Spinal cord (tissue), 9 donors: ENCODE measurements at regions not wholly inside any gene's neighbourhood (a gene's known extent, or its start where the extent isn't known, plus 50 kb on each side); places are given as distances from the start of the nearest gene placed in this dataset.

Experiments used
- DNase-seq, 6 donors: peaks; one replicate each; pipeline versions ENCODE4 v3.0.0 to v3.0.0-alpha.2; 2013 to 2015; ENCODE audit warnings: low spot score in 6 of 6, low read depth in 4 of 6
- H3K27ac ChIP-seq: one replicate; pipeline ENCODE4 v1.5.1; 2013; ENCODE audit warnings: low read depth, low read length, control low read depth
- H3K27me3 ChIP-seq: one replicate; pipeline ENCODE4 v1.6.1; 2013; ENCODE audit warnings: low read length; ENCODE audit not compliant: control insufficient read depth, insufficient read depth
- H3K36me3 ChIP-seq: one replicate; pipeline ENCODE4 v1.6.1; 2013; ENCODE audit warnings: low read length; ENCODE audit not compliant: control insufficient read depth, insufficient read depth
- H3K4me1 ChIP-seq: one replicate; pipeline ENCODE4 v1.6.1; 2013; ENCODE audit warnings: low read length; ENCODE audit not compliant: control insufficient read depth, insufficient read depth
- H3K4me3 ChIP-seq: one replicate; pipeline ENCODE4 v1.5.1; 2013; ENCODE audit warnings: low read depth, low read length, control low read depth
- H3K9me3 ChIP-seq: one replicate; pipeline ENCODE4 v1.6.1; 2013; ENCODE audit warnings: low read length; ENCODE audit not compliant: control insufficient read depth, insufficient read depth
- WGBS: methylation state at CpG from one replicate; pipeline ENCODE4 v1.1.5; 2013; ENCODE audit warnings: missing lambda C conversion rate; ENCODE audit not compliant: insufficient coverage; 5-methylcytosine and 5-hydroxymethylcytosine counted together
- donor health status: healthy.

DNA sequence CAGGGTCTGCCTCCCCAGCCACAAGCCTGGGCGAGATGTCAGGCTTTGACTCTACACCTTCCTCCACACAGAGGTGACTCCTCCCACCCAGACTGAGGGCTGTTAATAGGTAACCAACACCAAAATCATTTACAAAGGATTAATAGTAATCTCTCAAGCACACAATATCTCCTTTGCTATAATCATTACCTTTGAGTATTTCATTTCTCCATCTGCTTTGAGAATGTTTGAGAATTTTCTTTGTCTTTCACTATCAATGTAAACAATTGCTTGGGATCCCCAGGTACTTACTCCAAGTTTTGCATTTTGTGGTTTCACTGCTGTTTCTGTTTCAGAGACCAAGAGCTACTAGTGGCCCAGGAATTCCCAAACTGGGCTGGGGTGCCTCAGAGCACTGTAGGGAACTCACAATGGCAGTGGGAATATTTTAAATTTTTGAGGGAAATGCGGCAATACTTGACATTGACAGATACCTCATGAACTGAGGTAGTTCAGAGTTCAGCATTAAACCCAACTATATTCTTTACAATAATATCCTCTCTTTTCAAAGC lies 166.4 kb upstream of the MGAT5 start:
- no peak overlapping the region for H3K27ac ChIP-seq
- H3K4me1 ChIP-seq = peaks cover 6% of the 10 kb centered on the region
- no peak overlapping the region for H3K4me3 ChIP-seq
- no peaks in the 10 kb centered on the region for H3K27me3 ChIP-seq
- H3K36me3 ChIP-seq = no peaks in the 10 kb centered on the region
- WGBS = 71% methylated on average over 1 of the region's 2 CpGs
- H3K9me3 ChIP-seq = no peaks in the 10 kb centered on the region
- DNase-seq = no peak

DNA sequence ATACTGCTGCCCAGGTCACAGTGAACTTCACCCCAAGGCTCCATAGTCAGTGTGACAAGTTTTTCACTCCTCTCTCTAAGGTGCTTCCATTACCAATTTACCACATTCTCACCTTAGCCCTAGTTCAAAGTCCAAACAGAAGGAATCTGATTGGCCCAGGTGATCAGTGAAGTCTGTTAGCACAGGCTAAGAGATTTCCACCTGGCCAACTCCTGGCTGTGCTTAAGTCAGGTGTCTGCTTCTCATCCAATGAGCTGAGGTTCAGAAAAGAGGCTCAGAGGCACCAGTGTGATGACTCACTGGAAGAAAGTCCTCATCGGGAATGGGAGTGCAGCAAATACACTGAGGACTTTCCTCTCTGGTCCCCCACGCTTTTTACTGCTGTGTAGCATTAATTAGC lies 164.4 kb upstream of the MGAT5 start:
- H3K4me3 ChIP-seq = no peak overlapping the region
- H3K4me1 ChIP-seq = no peaks in the 10 kb centered on the region
- no CpG with 5 or more reads among the region's 2 CpGs for WGBS
- H3K27me3 ChIP-seq = no peaks in the 10 kb centered on the region
- no peak for DNase-seq
- no peaks in the 10 kb centered on the region for H3K36me3 ChIP-seq
- H3K27ac ChIP-seq = no peak overlapping the region
- H3K9me3 ChIP-seq = no peaks in the 10 kb centered on the region

DNA sequence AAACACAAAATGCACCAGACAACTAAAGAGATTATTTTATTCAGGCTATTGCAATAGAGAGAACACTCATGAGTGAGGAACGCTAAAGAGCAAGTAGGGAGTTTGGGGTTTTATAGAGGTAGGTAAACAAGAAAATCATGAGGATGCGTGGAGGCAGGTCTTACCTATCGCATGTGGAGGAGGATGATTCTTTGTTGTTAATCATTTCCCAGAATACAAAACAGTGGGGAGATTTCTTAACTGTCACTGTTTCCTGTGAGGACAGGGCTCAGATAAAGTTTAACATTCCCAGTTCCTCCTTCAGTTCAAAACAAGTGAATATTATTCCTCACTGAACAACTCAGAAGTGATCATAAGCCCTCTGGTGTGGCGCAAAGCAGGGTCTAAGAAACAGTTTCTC lies 156.1 kb upstream of the MGAT5 start:
- no CpG with 5 or more reads among the region's 4 CpGs for WGBS
- no peak overlapping the region for H3K4me3 ChIP-seq
- no peak overlapping the region for H3K27ac ChIP-seq
- no peaks in the 10 kb centered on the region for H3K27me3 ChIP-seq
- H3K4me1 ChIP-seq = no peaks in the 10 kb centered on the region
- DNase-seq = no peak
- no peaks in the 10 kb centered on the region for H3K36me3 ChIP-seq
- no peaks in the 10 kb centered on the region for H3K9me3 ChIP-seq

DNA sequence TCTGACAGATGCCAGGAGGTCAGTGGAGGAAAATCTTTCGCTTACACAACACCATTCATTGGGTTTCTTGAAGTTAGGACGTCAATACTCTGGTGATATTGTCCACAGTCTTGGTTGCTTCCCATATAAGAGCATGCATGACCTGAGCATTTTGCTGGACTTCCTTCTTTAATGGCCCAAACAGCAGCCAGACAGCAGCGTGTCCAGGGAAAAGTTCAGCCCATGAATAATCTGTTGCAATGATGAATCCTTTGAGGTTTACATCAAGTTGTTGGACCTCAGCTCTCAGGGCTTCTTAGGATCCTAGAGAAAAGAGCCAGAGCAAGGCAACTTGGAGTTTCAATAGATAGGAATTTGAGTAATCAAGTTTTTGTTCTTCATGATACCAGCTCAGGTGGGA lies 155.6 kb upstream of the MGAT5 start:
- Histone ChIP-seq H3K36me3 (no peaks in the 10 kb centered on the region), H3K27me3 (no peaks in the 10 kb centered on the region), H3K27ac (no peak overlapping the region), H3K4me3 (no peak overlapping the region), H3K9me3 (no peaks in the 10 kb centered on the region), H3K4me1 (no peaks in the 10 kb centered on the region)
- 87% methylated on average over 2 of the region's 3 CpGs for WGBS
- DNase-seq = no peak

DNA sequence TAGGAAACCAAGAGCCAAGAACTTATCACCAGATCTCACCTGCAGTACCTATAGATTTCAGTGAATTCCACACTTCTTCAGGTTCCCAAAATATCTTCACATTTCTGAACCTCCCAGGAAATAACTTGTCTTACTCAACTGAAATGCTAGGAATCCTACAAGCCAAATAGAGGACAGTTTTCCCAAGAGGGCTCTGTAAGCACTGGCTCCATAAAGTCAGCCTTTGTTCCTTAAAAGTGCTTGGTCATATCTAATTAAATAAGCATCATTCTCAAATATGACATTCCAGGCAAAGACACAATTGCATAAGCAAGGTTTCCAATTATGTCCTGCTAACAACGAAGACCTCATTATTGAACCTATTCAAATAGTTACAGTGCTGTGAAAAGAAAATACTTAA lies 154.6 kb upstream of the MGAT5 start:
- WGBS = no CpG with 5 or more reads among the region's 1 CpG
- Histone ChIP-seq H3K27me3 (no peaks in the 10 kb centered on the region), H3K27ac (no peak overlapping the region)

DNA sequence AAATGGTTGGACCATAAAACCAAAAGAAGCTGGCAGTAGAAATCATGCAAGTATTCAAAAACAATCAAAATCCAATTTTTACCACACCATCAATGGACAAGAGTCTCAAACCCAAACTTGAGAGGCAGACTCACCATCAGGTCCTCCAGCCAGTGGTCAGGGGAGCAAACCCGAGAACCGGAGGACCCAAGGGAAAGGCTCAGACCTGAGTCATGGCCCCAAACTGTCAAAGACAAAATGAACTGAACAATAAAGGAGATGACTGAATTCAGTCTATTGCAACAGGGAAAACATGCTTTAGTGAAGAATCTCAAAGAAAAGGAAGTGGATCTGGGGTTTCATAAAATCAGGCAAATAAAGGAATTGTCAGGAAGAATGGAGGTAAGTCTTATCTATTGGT lies 150.7 kb upstream of the MGAT5 start:
- WGBS = 100% methylated on average over 2 of the region's 2 CpGs

More for the DNA sequence above, 154.6 kb upstream of the MGAT5 start:
- no peaks in the 10 kb centered on the region for H3K4me1 ChIP-seq
- DNase-seq = no peak
- H3K4me3 ChIP-seq = no peak overlapping the region
- H3K36me3 ChIP-seq = no peaks in the 10 kb centered on the region
- no peaks in the 10 kb centered on the region for H3K9me3 ChIP-seq

DNA sequence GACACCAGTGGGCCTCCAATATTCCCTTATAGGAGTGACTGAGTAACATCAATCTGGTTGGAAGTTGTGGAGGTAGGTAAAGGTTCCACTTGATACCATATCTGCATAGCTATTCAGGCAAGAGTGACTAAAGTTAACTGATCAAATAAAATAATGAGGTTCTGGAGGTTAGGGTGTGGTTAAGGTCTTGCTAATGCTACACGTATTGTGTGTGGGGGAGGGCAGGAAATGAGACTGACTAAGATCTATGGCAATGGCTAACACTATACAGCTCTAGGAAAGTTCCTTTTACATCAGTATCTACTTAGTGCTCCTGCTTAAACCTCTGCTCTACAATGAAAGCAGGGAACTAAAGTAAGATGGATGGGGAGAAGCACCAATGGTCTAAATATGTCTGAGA lies 149.1 kb upstream of the MGAT5 start:
- Histone ChIP-seq H3K4me1 (no peaks in the 10 kb centered on the region), H3K27ac (no peak overlapping the region), H3K27me3 (no peaks in the 10 kb centered on the region), H3K9me3 (no peaks in the 10 kb centered on the region), H3K4me3 (no peak overlapping the region), H3K36me3 (no peaks in the 10 kb centered on the region)
- no peak for DNase-seq
- no CpG with 5 or more reads among the region's 1 CpG for WGBS

More for the DNA sequence above, 150.7 kb upstream of the MGAT5 start:
- no peaks in the 10 kb centered on the region for H3K27me3 ChIP-seq
- no peak overlapping the region for H3K4me3 ChIP-seq
- no peak overlapping the region for H3K27ac ChIP-seq
- H3K4me1 ChIP-seq = no peaks in the 10 kb centered on the region
- H3K9me3 ChIP-seq = no peaks in the 10 kb centered on the region
- H3K36me3 ChIP-seq = no peaks in the 10 kb centered on the region
- DNase-seq = no peak

DNA sequence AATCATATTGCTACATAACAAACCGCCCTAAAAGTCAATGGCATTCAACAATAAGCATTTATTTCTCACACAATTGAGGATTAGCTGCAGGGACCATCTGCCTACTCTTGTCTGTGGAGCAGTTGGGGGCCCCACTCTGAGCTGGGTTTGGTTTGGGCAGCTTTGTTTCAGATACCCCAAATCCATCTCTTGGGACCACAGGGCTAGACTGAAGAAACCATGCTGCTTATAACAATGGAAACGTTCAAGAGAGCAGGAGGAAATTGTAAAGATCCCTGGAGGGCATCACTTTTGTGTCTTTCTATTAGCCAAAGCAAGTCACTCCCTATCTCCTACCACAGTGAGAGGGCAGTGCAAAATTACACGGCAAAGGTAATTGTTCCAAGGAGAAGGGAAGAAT lies 146.5 kb upstream of the MGAT5 start:
- Histone ChIP-seq H3K27ac (no peak overlapping the region), H3K4me1 (no peaks in the 10 kb centered on the region), H3K9me3 (peaks cover 5% of the 10 kb centered on the region), H3K27me3 (no peaks in the 10 kb centered on the region), H3K4me3 (no peak overlapping the region), H3K36me3 (no peaks in the 10 kb centered on the region)
- no CpG with 5 or more reads among the region's 3 CpGs for WGBS
- DNase-seq = no peak

DNA sequence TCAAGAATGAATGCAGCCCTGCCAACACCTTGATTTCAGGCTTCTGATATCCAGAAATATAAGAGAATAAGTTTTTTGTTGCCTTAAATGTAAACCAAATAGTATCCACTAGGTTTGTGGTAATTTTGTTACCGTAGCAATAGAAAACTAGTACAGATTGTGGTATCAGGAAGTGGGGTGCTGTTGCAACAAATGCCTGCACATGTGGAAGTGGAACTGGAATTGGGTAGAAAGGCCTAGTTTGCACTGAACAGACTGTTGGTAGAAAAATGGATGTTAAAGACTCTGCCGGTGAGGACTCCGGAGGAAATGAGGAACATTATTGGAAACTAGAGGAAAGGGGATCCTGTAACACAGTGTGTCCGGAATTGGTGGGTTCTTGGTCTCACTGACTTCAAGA lies 145.8 kb upstream of the MGAT5 start:
- H3K27me3 ChIP-seq = no peaks in the 10 kb centered on the region
- 98% methylated on average over 4 of the region's 4 CpGs for WGBS
- H3K4me1 ChIP-seq = no peaks in the 10 kb centered on the region
- H3K36me3 ChIP-seq = no peaks in the 10 kb centered on the region
- no peak for DNase-seq
- peaks cover 5% of the 10 kb centered on the region for H3K9me3 ChIP-seq
- no peak overlapping the region for H3K27ac ChIP-seq
- no peak overlapping the region for H3K4me3 ChIP-seq

DNA sequence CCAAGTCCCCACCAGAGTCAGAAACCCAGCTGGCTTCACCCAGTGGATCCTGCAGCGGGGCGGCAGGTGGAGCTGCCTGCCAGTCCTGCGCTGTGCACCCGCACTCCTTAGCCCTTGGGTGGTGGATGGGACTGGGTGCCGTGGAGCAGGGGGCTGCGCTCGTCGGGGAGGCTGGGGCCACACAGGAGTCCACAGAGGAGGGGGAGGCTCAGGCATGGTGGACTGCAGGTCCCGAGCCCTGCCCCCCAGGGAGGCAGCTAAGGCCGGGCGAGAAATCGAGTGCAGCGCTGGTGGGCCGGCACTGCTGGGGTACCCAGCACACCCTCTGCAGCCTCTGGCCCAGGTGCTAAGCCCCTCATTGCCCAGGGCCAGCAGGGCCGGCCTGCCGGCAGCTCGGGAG lies 144.6 kb upstream of the MGAT5 start:
- H3K27ac ChIP-seq = no peak overlapping the region
- 97% methylated on average over 17 of the region's 17 CpGs for WGBS
- H3K36me3 ChIP-seq = no peaks in the 10 kb centered on the region
- H3K27me3 ChIP-seq = no peaks in the 10 kb centered on the region
- no peak overlapping the region for H3K4me3 ChIP-seq
- H3K4me1 ChIP-seq = no peaks in the 10 kb centered on the region
- peaks cover 5% of the 10 kb centered on the region for H3K9me3 ChIP-seq
- no peak for DNase-seq
